Neural progenitor cell (in vitro differentiated cells): ENCODE measurements at regions not wholly inside any gene's neighbourhood (a gene's known extent, or its start where the extent isn't known, plus 50 kb on each side); places are given as distances from the start of the nearest gene placed in this dataset.

Experiments used
- CTCF ChIP-seq: fragments of 200-600 bp; sonication (generic); IDR thresholded peaks from 2 replicates; pipeline ENCODE4 v1.5.1; 2017; ENCODE audit warnings: antibody characterized with exemption, mild to moderate bottlenecking
- EZH2 ChIP-seq: fragments of 200-600 bp; sonication (generic); IDR thresholded peaks from 2 replicates; pipeline ENCODE4 v1.6.1; 2017; ENCODE audit warnings: antibody characterized with exemption, mild to moderate bottlenecking, moderate library complexity
- EZH2phosphoT487 ChIP-seq: fragments of 200-600 bp; sonication (generic); IDR thresholded peaks from 2 replicates; pipeline ENCODE4 v1.6.1; 2017; ENCODE audit warnings: antibody characterized with exemption

DNA sequence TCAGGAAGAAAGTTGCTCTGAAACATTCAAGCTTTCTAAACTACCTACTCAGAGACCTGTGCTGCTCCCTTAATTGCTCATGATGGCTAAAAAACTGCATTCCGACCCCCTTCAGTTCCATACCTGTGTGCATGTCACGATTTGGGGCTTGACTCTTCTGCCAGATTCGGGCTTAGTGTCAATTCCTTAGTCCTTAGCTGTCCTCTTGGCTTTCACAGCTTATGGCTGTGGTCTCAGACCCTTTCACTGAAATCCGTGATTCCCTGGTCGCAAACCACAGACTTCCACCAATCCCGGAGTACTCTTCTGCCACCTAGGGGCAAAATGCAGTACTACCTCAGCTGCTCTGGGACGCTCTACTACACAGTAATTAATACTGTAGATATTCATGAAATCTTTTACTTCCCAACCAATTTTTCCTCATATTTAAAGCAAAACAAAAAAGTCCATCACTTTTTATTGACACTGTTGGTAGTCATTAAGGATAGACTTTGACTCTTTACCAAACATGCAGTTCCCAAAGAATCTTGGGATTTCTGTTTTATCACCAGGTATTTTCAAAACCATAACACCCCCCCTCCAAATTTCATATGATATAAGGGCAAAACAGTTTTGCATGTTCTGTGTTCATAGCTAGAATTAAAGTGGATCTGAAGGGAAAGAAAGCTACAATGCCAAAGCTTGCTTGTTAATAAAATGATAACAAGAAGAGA lies 617.4 kb downstream of the SLCO4C1 start:
- TF ChIP-seq CTCF (peak; percentile 93), EZH2 (no peak), EZH2phosphoT487 (no peak)
